Endothelial cell of umbilical vein (primary cell): ENCODE measurements at regions not wholly inside any gene's neighbourhood (a gene's known extent, or its start where the extent isn't known, plus 50 kb on each side); places are given as distances from the start of the nearest gene placed in this dataset.

ENCODE experiments used
- EZH2 ChIP-seq: IDR thresholded peaks from 2 replicates; pipeline ENCODE4 v1.6.1; 2012; ENCODE audit warnings: borderline replicate concordance, low read depth, mild to moderate bottlenecking, moderate library complexity, low read length, inconsistent platforms; ENCODE audit not compliant: severe bottlenecking
- FOS ChIP-seq: IDR thresholded peaks from 2 replicates; pipeline ENCODE4 v1.6.1; 2011; ENCODE audit warnings: mild to moderate bottlenecking, low read length, moderate library complexity, borderline replicate concordance; ENCODE audit not compliant: insufficient read depth
- GATA2 ChIP-seq: IDR thresholded peaks from 2 replicates; pipeline ENCODE4 v1.7.0; 2011; ENCODE audit warnings: low read depth, mild to moderate bottlenecking, moderate library complexity, mixed read lengths, low read length; ENCODE audit not compliant: insufficient read length, insufficient read depth
- JUN ChIP-seq: IDR thresholded peaks from 2 replicates; pipeline ENCODE4 v1.6.1; 2011; ENCODE audit warnings: borderline replicate concordance, low read depth; ENCODE audit not compliant: insufficient read length, insufficient read depth
- MAX ChIP-seq: IDR thresholded peaks from 2 replicates; pipeline ENCODE4 v1.6.1; 2011; ENCODE audit not compliant: insufficient read depth, insufficient read length
- MYC ChIP-seq: IDR thresholded peaks from one replicate; pipeline ENCODE4 v1.6.1; 2011; ENCODE audit warnings: mild to moderate bottlenecking, low read depth, low read length
- POLR2A ChIP-seq: IDR thresholded peaks from 2 replicates; pipeline ENCODE4 v1.6.1; 2012; ENCODE audit warnings: low read depth, mild to moderate bottlenecking, control low read depth, low read length
- POLR2AphosphoS5 ChIP-seq: IDR thresholded peaks from 2 replicates; pipeline ENCODE4 v1.6.1; 2012; ENCODE audit warnings: low read depth, mild to moderate bottlenecking, control low read depth, low read length, moderate library complexity; ENCODE audit not compliant: insufficient read depth
- TF ChIP-seq, protein P1 (sequence below), 2 donors: IDR thresholded peaks; 1 replicate in 1 of 2; 2 replicates in 1 of 2; pipeline ENCODE4 v1.5.1; 2011; ENCODE audit warnings: low read length in 2 of 2, mild to moderate bottlenecking in 2 of 2, moderate library complexity in 2 of 2, control low read depth in 1 of 2, inconsistent platforms in 1 of 2, low read depth in 1 of 2; ENCODE audit not compliant: insufficient read depth in 1 of 2; ENCODE audit errors: extremely low read depth in 1 of 2

DNA sequence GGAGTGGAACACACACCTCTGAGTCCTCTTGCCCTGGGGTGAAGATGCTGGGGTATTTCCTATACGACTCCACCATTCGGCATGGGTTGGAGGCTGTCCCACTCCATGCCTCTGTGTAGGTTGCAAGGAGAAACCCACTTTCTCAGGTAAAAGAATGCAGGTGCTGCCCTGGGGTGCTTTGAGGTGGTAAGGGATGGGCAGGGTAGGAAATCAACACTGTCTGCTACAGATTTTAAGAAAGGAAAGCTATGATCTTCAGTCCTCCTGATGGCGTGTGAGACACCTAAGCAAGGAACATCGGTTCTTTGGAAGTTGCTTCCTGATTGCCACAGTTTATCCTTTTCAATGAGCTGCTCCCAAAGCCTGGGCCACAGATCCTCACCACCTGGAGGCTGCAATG is 209.2 kb downstream of the NCK2 start:
- TF ChIP-seq, protein P1, sequence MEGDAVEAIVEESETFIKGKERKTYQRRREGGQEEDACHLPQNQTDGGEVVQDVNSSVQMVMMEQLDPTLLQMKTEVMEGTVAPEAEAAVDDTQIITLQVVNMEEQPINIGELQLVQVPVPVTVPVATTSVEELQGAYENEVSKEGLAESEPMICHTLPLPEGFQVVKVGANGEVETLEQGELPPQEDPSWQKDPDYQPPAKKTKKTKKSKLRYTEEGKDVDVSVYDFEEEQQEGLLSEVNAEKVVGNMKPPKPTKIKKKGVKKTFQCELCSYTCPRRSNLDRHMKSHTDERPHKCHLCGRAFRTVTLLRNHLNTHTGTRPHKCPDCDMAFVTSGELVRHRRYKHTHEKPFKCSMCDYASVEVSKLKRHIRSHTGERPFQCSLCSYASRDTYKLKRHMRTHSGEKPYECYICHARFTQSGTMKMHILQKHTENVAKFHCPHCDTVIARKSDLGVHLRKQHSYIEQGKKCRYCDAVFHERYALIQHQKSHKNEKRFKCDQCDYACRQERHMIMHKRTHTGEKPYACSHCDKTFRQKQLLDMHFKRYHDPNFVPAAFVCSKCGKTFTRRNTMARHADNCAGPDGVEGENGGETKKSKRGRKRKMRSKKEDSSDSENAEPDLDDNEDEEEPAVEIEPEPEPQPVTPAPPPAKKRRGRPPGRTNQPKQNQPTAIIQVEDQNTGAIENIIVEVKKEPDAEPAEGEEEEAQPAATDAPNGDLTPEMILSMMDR (IDR thresholded peaks at IDR 0.05; ENCODE audit: extremely low read depth in 1 of 2, insufficient read depth in 1 of 2, low read depth in 1 of 2, low read length in 2 of 2): no peak
- TF ChIP-seq MAX (no peak), MYC (no peak), POLR2AphosphoS5 (no peak), POLR2A (no peak), EZH2 (no peak), FOS (no peak), GATA2 (no peak), JUN (no peak)
